H1 (cell line): ENCODE measurements at regions not wholly inside any gene's neighbourhood (a gene's known extent, or its start where the extent isn't known, plus 50 kb on each side); places are given as distances from the start of the nearest gene placed in this dataset.

ENCODE experiments used
- CTCF ChIA-PET: fragments of 300-600 bp; sonication (Branson Sonifier 250); formaldehyde crosslinking; loops from one replicate; lab custom pipeline; 2021; ENCODE audit not compliant: partially characterized antibody; lab: Charles Lee
- POLR2A ChIA-PET: fragments of 300-600 bp; sonication (Branson Sonifier 250); formaldehyde crosslinking; loops from one replicate; lab custom pipeline; 2021; ENCODE audit warnings: inconsistent platforms; ENCODE audit not compliant: partially characterized antibody; lab: Charles Lee
- DNase-seq, 2 experiments: peaks; one replicate each; pipeline versions ENCODE4 v3.0.0 to v3.0.0-alpha.2; 2010 to 2022; ENCODE audit warnings: low spot score in 2 of 2, low read depth in 1 of 2, mixed read lengths in 1 of 2
- FAIRE-seq: peaks from 2 replicates; lab custom pipeline; 2011; peaks lifted over from hg19 to GRCh38; lab: Jason Lieb, UNC
- H2AFZ ChIP-seq: 2 replicates; pipeline ENCODE4 v1.8.1; 2012; ENCODE audit warnings: low read length, inconsistent platforms
- H2AK5ac ChIP-seq: 2 replicates; pipeline ENCODE4 v1.6.1; 2013; ENCODE audit warnings: low read depth, low read length
- H2BK120ac ChIP-seq: replicated peaks from 2 replicates; pipeline ENCODE3; 2013; ENCODE audit warnings: low read depth, low read length, inconsistent platforms
- H2BK12ac ChIP-seq: 2 replicates; pipeline ENCODE4 v1.6.1; 2013; ENCODE audit warnings: low read depth, low read length
- H2BK15ac ChIP-seq: 2 replicates; pipeline ENCODE4 v1.6.1; 2013; ENCODE audit warnings: low read length
- H2BK20ac ChIP-seq: 2 replicates; pipeline ENCODE4 v1.6.1; 2013; ENCODE audit warnings: low read length
- H2BK5ac ChIP-seq: 2 replicates; pipeline ENCODE4 v1.6.1; 2013; ENCODE audit warnings: low read depth, low read length
- H3K14ac ChIP-seq: 2 replicates; pipeline ENCODE4 v1.6.1; 2013; ENCODE audit warnings: inconsistent platforms; ENCODE audit not compliant: insufficient read length
- H3K18ac ChIP-seq: 2 replicates; pipeline ENCODE4 v1.6.1; 2013; ENCODE audit warnings: low read length; ENCODE audit errors: extremely low read depth
- H3K23ac ChIP-seq: 2 replicates; pipeline ENCODE4 v1.6.1; 2013; ENCODE audit warnings: inconsistent platforms; ENCODE audit not compliant: insufficient read length
- H3K23me2 ChIP-seq: 2 replicates; pipeline ENCODE4 v1.6.1; 2013; ENCODE audit warnings: low read depth, low read length
- H3K27ac ChIP-seq: 2 replicates; pipeline ENCODE4 v1.6.1; 2011; ENCODE audit warnings: low read depth, low read length, inconsistent platforms
- H3K27me3 ChIP-seq, 4 experiments: replicated peaks in 1 of 4; 1 replicate in 1 of 4; 2 replicates in 3 of 4; pipeline versions ENCODE4 v1.6.1 to v1.8.1; 2011 to 2013; ENCODE audit warnings: low read length in 3 of 4, mild to moderate bottlenecking in 3 of 4, inconsistent platforms in 2 of 4, mixed read lengths in 2 of 4, moderate library complexity in 1 of 4; ENCODE audit not compliant: control insufficient read depth in 3 of 4, insufficient read depth in 3 of 4; ENCODE audit errors: extremely low read depth in 1 of 4
- H3K36me3 ChIP-seq, 4 experiments: 2 replicates each; pipeline versions ENCODE4 v1.6.1 to v1.8.1; 2011 to 2013; ENCODE audit warnings: mild to moderate bottlenecking in 4 of 4, low read length in 3 of 4, moderate library complexity in 2 of 4, control low read depth in 1 of 4, inconsistent platforms in 1 of 4; ENCODE audit not compliant: insufficient read depth in 4 of 4, control insufficient read depth in 2 of 4
- H3K4ac ChIP-seq: replicated peaks from 2 replicates; pipeline ENCODE3; 2013; ENCODE audit warnings: low read length, low read depth, mixed read lengths, inconsistent platforms; ENCODE audit not compliant: insufficient read length
- H3K4me1 ChIP-seq, 4 experiments: replicated peaks in 1 of 4; 1 replicate in 1 of 4; 2 replicates in 3 of 4; pipeline versions ENCODE4 v1.6.1 to v1.8.1; 2011 to 2013; ENCODE audit warnings: low read length in 3 of 4, inconsistent platforms in 2 of 4, mixed read lengths in 1 of 4; ENCODE audit not compliant: insufficient read depth in 4 of 4, control insufficient read depth in 3 of 4
- H3K4me2 ChIP-seq, 2 experiments: 2 replicates each; pipeline versions ENCODE4 v1.6.1 to v1.8.1; 2011 to 2013; ENCODE audit warnings: low read depth in 2 of 2, low read length in 2 of 2, control low read depth in 1 of 2, inconsistent platforms in 1 of 2, mild to moderate bottlenecking in 1 of 2; ENCODE audit not compliant: insufficient read depth in 1 of 2
- H3K4me3 ChIP-seq, 4 experiments: fragments of 200-600, 300-600 bp in 1 of 4; sonication (generic), shearing (Covaris generic), sonication (Bioruptor Twin) in 1 of 4; 2 replicates each; pipeline versions ENCODE4 v1.5.1 to v1.8.1; 2011 to 2016; ENCODE audit warnings: low read length in 4 of 4, low read depth in 3 of 4, control low read depth in 2 of 4, inconsistent platforms in 2 of 4, mild to moderate bottlenecking in 2 of 4, mixed read lengths in 1 of 4, moderate library complexity in 1 of 4; ENCODE audit not compliant: insufficient read depth in 2 of 4; ENCODE audit errors: extremely low read depth in 1 of 4
- H3K56ac ChIP-seq: replicated peaks from 2 replicates; pipeline ENCODE3; 2013; ENCODE audit warnings: low read depth, mild to moderate bottlenecking, mixed read lengths, low read length, inconsistent platforms; ENCODE audit not compliant: insufficient read length
- H3K79me1 ChIP-seq: 2 replicates; pipeline ENCODE4 v1.6.1; 2013; ENCODE audit warnings: low read depth, low read length, control low read depth
- H3K79me2 ChIP-seq, 2 experiments: 2 replicates each; pipeline versions ENCODE4 v1.6.1 to v1.8.1; 2012 to 2013; ENCODE audit warnings: low read length in 2 of 2, mild to moderate bottlenecking in 2 of 2, inconsistent platforms in 1 of 2; ENCODE audit not compliant: insufficient read depth in 2 of 2, control insufficient read depth in 1 of 2
- H3K9ac ChIP-seq, 4 experiments: replicated peaks in 1 of 4; 1 replicate in 1 of 4; 2 replicates in 3 of 4; pipeline versions ENCODE4 v1.6.1 to v1.8.1; 2011 to 2013; ENCODE audit warnings: low read depth in 3 of 4, low read length in 3 of 4, control low read depth in 2 of 4, mild to moderate bottlenecking in 2 of 4, moderate library complexity in 2 of 4, inconsistent platforms in 1 of 4; ENCODE audit errors: extremely low read depth in 1 of 4
- H3K9me3 ChIP-seq, 2 experiments: 2 replicates each; pipeline versions ENCODE4 v1.6.1 to v1.8.1; 2012 to 2013; ENCODE audit warnings: mild to moderate bottlenecking in 2 of 2, moderate library complexity in 2 of 2, control low read depth in 1 of 2, inconsistent platforms in 1 of 2, low read depth in 1 of 2, low read length in 1 of 2, mixed read lengths in 1 of 2; ENCODE audit not compliant: insufficient read depth in 2 of 2
- H4K20me1 ChIP-seq, 2 experiments: replicated peaks in 1 of 2; 2 replicates each; pipeline versions ENCODE3 to v1.8.1; 2011 to 2013; ENCODE audit warnings: inconsistent platforms in 2 of 2, low read length in 2 of 2, mild to moderate bottlenecking in 1 of 2; ENCODE audit not compliant: insufficient read depth in 2 of 2, control insufficient read depth in 1 of 2
- H4K5ac ChIP-seq: 2 replicates; pipeline ENCODE4 v1.6.1; 2013; ENCODE audit warnings: low read length, low read depth, mixed read lengths, inconsistent platforms; ENCODE audit not compliant: insufficient read length
- H4K8ac ChIP-seq: 2 replicates; pipeline ENCODE4 v1.8.0; 2013; ENCODE audit warnings: mild to moderate bottlenecking, moderate library complexity, low read length, inconsistent platforms; ENCODE audit not compliant: insufficient read depth; ENCODE audit errors: extremely low read depth
- H4K91ac ChIP-seq: replicated peaks from 2 replicates; pipeline ENCODE3; 2013; ENCODE audit warnings: low read length, mixed read lengths, inconsistent platforms; ENCODE audit not compliant: insufficient read length
- BRCA1 ChIP-seq: IDR thresholded peaks from 2 replicates; pipeline ENCODE4 v1.6.1; 2012; ENCODE audit warnings: low read depth, low read length, improper control_type of control experiment
- HDAC2 ChIP-seq, 2 experiments: fragments of 300-600 bp in 1 of 2; sonication (generic) in 1 of 2; IDR thresholded peaks; 2 replicates each; pipeline ENCODE4 v1.6.1; 2011 to 2012; ENCODE audit warnings: low read depth in 2 of 2, low read length in 2 of 2, mild to moderate bottlenecking in 2 of 2, moderate library complexity in 2 of 2, borderline replicate concordance in 1 of 2, inconsistent platforms in 1 of 2
- POLR2A ChIP-seq, 2 experiments: IDR thresholded peaks; 1 replicate in 1 of 2; 2 replicates in 1 of 2; pipeline ENCODE4 v1.6.1; 2011; ENCODE audit warnings: low read depth in 2 of 2, low read length in 2 of 2, mild to moderate bottlenecking in 2 of 2; ENCODE audit errors: control extremely low read depth in 1 of 2
- TAF1 ChIP-seq: IDR thresholded peaks from 2 replicates; pipeline ENCODE4 v1.6.1; 2011; ENCODE audit warnings: mild to moderate bottlenecking, low read depth, low read length
- WGBS, 2 experiments: shearing (Covaris generic) in 1 of 2; methylation state at CpG; one replicate each; pipeline versions ENCODE4 v1.1.6 to v1.1.7; 2013 to 2015; ENCODE audit warnings: low lambda C conversion rate in 2 of 2, mixed read lengths in 2 of 2, inconsistent platforms in 1 of 2, low coverage in 1 of 2, missing lambda C conversion rate in 1 of 2; ENCODE audit not compliant: insufficient replicate concordance in 2 of 2, insufficient coverage in 1 of 2, insufficient read length in 1 of 2; ENCODE audit errors: extremely low coverage in 1 of 2, missing lambda C conversion rate in 1 of 2; 5-methylcytosine and 5-hydroxymethylcytosine counted together

DNA sequence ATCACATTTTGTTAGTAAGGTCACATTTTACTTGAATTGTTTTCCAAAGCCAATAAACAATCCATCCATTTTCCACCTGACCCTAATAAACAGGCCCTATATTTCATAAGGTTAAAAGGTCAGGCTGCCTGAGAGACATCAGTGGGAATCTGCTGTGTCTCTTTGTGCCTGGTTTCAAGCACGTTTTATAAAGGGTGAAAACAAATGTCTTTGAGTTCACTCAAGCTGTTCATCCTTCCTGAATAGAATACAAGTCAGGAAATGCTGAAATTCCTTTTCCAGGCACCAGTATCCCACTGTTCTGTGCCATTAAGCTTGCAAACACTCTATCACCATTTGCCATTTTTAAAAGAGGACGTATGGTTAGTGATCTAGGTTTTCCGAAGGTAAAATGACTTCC is 67.5 kb upstream of the SPATA13 start:
- no peak overlapping the region for H2BK120ac ChIP-seq
- H3K79me1 ChIP-seq, result no peaks in the 10 kb centered on the region
- DNase-seq, result no peak
- no peak overlapping the region for H3K23ac ChIP-seq
- no peak overlapping the region for H3K4me3 ChIP-seq
- H4K20me1 ChIP-seq, result no peaks in the 10 kb centered on the region
- CTCF ChIA-PET, result interaction anchor here (0.9 kb wide), 1 partner anchor 141 kb away, joined by 3 read pairs; no protein-coding TSS in a partner anchor
- H2BK12ac ChIP-seq, result no peak overlapping the region
- H3K23me2 ChIP-seq, result no peaks in the 10 kb centered on the region
- no peak overlapping the region for H3K27ac ChIP-seq
- H2BK20ac ChIP-seq, result no peak overlapping the region
- 0 out of 2 replicates have a peak overlapping the region, but pooled peaks have one; percentile 76 for H2AFZ ChIP-seq
- H3K4ac ChIP-seq, result no peak overlapping the region
- H3K9me3 ChIP-seq, result no peaks in the 10 kb centered on the region
- no peak overlapping the region for H3K14ac ChIP-seq
- H2AK5ac ChIP-seq, result no peak overlapping the region
- peaks cover 0 to 3% (median 1%) of the 10 kb centered on the region in 4 experiments; a peak in 2 of 7 replicates for H3K4me1 ChIP-seq
- no peak overlapping the region for H3K18ac ChIP-seq
- no peaks in the 10 kb centered on the region for H3K79me2 ChIP-seq
- no peak overlapping the region for H3K56ac ChIP-seq
- WGBS, 2 experiments, result 72% methylated on average over 3 of the region's 3 CpGs; no CpG with 5 or more reads in 1 of the 2 experiments
- H4K91ac ChIP-seq, result no peak overlapping the region
- H3K4me2 ChIP-seq, result no peak overlapping the region
- no peaks in the 10 kb centered on the region for H3K36me3 ChIP-seq
- no peak overlapping the region for H4K5ac ChIP-seq
- peak; percentile 52 for FAIRE-seq
- H3K9ac ChIP-seq, result no peak overlapping the region
- POLR2A ChIA-PET, result no interaction called here
- no peak overlapping the region for H2BK5ac ChIP-seq
- no peak overlapping the region for H2BK15ac ChIP-seq
- no peaks in the 10 kb centered on the region for H3K27me3 ChIP-seq
- TF ChIP-seq POLR2A (IDR thresholded peaks at IDR 0.05; ENCODE audit: control extremely low read depth in 1 of 2, low read depth in 2 of 2, low read length in 2 of 2), result no peak
- no peak for TF ChIP-seq HDAC2 (IDR thresholded peaks at IDR 0.05; ENCODE audit: borderline replicate concordance in 1 of 2, low read depth in 2 of 2, low read length in 2 of 2)
- no peak for TF ChIP-seq TAF1
- TF ChIP-seq BRCA1, result no peak
- H4K8ac ChIP-seq, result no peak overlapping the region
